ENCODE measurements at regions not wholly inside any gene's neighbourhood (a gene's known extent, or its start where the extent isn't known, plus 50 kb on each side); places are given as distances from the start of the nearest gene placed in this dataset.

GRCh38 chr12:66959276-66959675 is 280.4 kb upstream of the GRIP1 start:
- TF ChIP-seq ZNF335 (tag by site-specific recombination; conservative IDR thresholded peaks at IDR 0.05) (no peak), ZNF311 (tag by site-specific recombination; IDR thresholded peaks at IDR 0.05; ENCODE audit: borderline replicate concordance) (no peak), TRIM28 (IDR thresholded peaks at IDR 0.05; ENCODE audit: borderline replicate concordance, low read length) (no peak), CTCF (tag by site-specific recombination; IDR thresholded peaks at IDR 0.05) (no peak), SP2 (tag by site-specific recombination; IDR thresholded peaks at IDR 0.05) (no peak), ZBTB7A (tag by site-specific recombination; IDR thresholded peaks at IDR 0.05; ENCODE audit: low read depth) (no peak), ZBTB8A (tag by site-specific recombination; IDR thresholded peaks at IDR 0.05) (no peak), REST (tag by site-specific recombination; IDR thresholded peaks at IDR 0.05) (no peak), RBAK (tag by site-specific recombination; IDR thresholded peaks at IDR 0.05) (no peak), PATZ1 (tag by site-specific recombination; IDR thresholded peaks at IDR 0.05) (no peak)
